Superior temporal gyrus (tissue), 1 donor: ENCODE measurements at regions not wholly inside any gene's neighbourhood (a gene's known extent, or its start where the extent isn't known, plus 50 kb on each side); places are given as distances from the start of the nearest gene placed in this dataset.
"Not testable (repeated sequence)": the region's sequence is repeated elsewhere in the genome, so short reads cannot be mapped to it uniquely, and the experiment has no call there.

Experiments used
- DNase-seq: peaks from one replicate; pipeline ENCODE4 v3.0.0-alpha.2; 2016; ENCODE audit errors: extremely low spot score

GRCh38 chr9:65566018-65566417 lies 109.7 kb upstream of the ZNG1E start:
- DNase-seq, result not testable (repeated sequence)

- DNase-seq, result not testable (repeated sequence)
These were observed 156.7 kb upstream of the ZNG1E start for GRCh38 chr9:65519018-65519417.

DNA sequence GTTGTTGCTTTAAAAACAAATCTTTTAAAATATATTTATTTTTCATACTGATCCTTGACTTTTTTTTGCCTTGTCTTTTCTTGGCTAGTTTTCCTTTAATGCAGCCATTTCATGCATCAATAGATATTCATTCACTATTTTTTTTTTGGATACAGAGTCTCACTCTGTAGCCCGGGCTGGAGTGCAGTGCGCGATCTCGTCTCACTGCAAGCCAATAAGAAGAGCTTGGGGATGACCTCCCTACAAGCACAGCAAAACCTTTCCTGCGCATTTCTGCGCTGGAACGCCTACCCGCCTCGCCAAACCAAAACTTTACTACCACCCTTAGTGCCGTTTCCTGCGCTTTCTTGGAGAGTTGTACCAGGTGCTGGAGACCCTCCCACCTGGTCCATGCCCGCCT lies 161.3 kb upstream of the ZNG1E start:
- not testable (repeated sequence) for DNase-seq

DNA sequence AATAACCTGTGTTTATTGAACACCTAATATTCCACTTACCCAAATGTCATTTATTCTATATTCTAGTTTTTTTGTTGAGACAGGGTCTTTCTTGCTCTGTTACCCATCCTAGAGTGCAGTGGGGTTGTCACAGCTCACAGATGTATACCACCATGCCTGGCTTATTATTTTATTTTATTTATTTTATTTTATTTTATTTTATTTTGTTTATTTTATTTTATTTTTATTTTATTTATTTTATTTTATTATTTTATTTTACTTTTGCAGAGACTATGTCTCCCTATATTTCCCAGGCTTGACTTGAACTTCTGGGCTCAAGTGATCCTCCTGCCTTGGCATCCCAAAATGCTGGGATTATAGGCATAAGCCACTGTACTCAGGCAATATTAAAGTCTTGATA lies 167.8 kb upstream of the ZNG1E start:
- DNase-seq, result not testable (repeated sequence)

GRCh38 chr9:65504686-65505085 lies 171.0 kb upstream of the ZNG1E start:
- not testable (repeated sequence) for DNase-seq

DNA sequence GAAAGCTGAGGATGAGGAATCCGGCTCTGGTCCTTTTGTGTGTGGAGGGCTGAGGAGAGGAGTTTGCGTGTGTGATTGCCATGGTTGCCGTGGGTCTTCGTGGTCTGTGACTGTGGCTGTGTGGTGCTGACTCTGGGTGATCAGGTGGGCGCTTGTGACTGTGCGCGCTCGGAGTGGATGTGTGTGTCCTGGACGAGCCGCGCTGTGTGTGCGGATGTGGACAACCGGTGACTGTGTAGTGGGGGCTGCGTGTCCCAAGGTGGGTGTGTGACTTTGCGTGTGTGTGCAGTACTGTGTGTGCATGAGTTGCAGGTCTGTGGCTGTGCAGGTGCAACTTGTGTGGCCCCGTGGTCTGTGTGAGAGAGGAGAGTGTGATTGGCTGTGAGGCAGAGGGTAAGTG lies 172.0 kb upstream of the ZNG1E start:
- DNase-seq, result not testable (repeated sequence)

GRCh38 chr9:65482890-65483289 lies 192.8 kb upstream of the ZNG1E start:
- DNase-seq, result not testable (repeated sequence)

- not testable (repeated sequence) for DNase-seq
These were observed 194.4 kb upstream of the ZNG1E start for GRCh38 chr9:65481291-65481690.

DNA sequence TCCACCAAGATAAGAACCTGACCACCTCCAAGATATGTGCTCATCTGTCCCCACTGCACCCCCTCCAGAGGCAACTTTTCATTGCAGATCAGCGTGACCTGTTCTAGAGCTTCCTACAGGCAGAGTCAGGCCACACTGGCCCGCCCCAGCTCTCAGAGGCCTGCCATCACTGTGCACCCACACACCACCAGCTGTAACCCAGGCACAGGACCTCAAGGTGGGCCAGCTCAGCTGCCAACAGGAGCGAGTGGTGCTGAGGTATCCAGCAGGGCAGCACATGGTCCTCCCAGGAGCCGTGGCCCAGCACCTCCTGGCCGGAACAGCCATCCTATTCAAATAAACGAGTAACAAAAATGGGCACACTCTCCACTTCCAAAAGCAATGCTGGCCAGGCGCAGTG lies 189.9 kb upstream of the FOXD4L5 start:
- not testable (repeated sequence) for DNase-seq

DNA sequence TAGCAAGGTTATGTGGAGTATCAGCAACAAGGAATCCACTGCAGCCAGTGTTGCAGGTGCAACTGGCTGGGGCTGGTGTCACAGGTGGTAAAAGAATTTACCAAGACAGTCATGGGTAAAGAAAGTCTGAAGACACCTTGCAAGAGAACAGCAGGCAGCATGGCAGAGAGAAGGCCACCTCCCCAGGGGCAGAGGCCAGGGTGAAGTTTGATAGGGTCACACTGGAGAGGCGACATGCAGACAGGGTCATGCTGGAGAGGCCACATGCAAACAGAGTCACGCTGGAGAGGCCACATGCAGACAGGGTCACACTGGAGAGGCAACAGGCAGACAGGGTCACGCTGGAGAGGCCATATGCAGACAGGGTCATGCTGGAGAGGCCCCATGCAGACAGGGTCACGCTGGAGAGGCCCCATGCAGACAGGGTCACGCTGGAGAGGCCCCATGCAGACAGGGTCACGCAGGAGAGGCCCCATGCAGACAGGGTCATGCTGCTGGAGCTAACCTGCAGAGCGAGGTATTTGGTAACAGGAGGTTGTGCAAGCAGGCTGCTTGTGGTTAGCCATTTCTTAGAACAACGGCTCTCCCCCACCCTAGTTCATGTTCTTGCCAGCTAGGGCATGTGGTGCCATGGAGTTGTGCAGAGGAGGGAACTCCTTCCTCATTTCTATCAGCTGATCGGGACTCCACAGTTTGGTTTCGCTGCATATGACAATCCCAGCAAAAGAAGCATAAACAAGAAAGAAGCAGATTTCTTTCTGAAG lies 188.2 kb upstream of the FOXD4L5 start:
- not testable (repeated sequence) for DNase-seq

GRCh38 chr9:65471106-65471505 lies 186.1 kb upstream of the FOXD4L5 start:
- not testable (repeated sequence) for DNase-seq

GRCh38 chr9:65466911-65467734 lies 182.1 kb upstream of the FOXD4L5 start:
- DNase-seq, result not testable (repeated sequence)

DNA sequence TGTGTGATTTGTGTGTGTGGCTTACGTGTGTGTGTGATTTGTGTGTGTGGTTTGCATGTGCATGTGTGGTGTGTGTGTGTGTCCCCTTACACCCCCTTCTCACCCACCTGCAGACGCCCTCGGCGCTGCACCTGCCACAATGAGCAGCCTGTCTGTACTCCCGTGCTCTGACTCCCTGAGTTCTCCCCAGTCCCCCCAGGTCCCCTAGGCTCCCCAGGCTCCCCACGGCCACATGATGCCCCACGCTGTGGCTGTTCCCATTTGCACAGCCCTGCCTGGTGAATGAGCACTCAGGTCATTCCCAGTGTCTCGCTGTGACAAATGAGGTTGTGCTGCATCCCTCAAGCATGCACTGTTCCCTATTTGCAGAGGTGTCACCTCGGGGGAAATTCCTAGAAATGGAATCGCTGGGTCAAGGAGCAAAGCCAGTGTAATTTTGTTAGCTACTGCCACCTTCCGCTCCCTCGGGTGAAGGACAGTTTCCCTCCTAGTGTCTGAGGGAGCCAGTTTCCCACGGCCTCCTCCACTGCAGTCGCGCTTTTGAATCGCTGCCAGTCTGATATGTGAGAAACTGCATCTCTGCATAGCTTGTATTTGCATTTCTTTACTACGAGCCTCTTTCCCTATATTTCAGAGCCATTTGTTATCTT lies 180.4 kb upstream of the FOXD4L5 start:
- not testable (repeated sequence) for DNase-seq

DNA sequence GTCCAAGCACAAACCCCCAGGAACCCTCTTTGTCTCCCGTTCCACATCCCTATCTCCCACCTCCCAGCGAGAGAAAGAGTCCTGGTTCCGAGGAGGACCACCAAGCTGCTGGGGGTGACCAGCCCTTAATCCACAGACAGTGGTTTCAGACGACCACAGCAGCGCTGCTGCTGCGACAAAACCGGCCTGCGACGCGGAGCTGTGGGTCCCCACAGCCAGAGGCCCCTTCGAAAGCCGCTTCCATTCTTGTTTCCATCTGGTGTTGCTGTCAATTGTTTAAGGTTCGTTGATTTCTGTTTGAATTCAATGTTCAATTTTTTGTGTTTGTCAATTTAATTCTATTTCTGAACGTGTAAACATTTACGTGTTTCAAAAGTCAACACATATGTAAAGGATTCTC lies 177.5 kb upstream of the FOXD4L5 start:
- DNase-seq, result not testable (repeated sequence)

- DNase-seq, result no peak
These were observed 174.8 kb upstream of the FOXD4L5 start for GRCh38 chr9:65459756-65460320.

GRCh38 chr9:65458992-65459391 lies 174.0 kb upstream of the FOXD4L5 start:
- DNase-seq, result no peak

- no peak for DNase-seq
These were observed 173.5 kb upstream of the FOXD4L5 start for GRCh38 chr9:65458465-65458864.

- not testable (repeated sequence) for DNase-seq
These were observed 172.0 kb upstream of the FOXD4L5 start for GRCh38 chr9:65456991-65457390.

DNA sequence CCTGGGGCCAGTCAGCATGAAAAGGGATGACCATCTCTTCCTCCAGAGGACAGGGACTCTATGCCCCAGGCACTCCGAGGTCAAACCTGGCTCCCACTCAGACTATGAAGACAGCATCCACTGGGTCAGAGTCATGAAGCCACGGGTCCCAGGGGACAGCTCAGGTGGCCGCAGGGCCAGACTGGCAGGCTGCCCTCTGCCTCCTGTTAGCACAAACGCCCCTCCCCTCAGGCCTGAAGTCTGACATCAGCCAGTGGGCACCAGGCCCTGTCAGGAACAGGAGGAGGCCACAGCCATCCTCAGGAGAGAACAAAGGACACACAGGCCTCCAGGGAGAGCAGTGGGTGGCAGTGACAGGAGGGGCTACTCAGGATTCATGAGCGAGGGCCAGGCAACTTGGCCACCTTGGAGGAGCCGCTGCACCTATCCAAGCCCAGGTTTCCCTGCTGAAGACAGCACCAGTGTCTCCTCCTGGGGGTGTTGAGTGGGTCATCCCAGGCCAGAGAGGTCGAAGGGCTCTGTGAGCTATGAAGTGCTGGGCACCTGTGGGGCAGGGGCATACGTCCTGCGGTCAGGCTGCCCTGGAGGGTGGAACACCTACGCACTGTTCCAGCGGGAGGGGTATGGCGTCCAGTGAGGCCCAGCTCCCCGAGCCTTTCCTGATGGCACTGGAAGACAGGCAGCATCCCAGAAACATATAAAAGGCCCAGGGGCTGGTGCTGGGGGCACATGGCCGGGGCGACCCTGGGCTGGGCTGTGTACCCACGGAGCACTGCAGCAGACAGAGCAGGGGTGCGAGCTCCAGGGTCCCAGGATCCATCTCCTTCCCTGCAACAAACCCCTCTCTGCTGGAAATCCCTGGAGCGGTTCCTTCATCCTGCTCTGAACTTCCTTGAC lies 171.0 kb upstream of the FOXD4L5 start:
- DNase-seq, result not testable (repeated sequence)

DNA sequence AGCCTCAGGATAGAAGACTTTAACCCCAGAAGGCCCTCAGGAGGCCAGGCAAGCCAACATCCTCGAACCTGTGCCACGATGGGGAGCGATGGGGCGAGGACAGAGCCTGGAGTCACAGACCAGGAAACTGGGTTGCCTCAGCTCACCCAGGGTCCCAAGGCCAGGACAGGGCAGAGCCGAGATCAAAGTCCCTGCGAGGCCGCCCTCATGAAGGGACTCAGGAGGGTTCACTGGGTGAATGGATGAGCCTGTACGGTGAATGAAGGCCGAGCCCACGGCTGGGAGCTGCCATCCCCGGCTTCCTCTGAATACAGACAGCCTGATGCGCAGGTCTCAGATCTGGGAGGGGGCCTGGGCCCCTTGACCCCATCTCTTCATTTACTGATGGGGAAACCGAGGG lies 170.1 kb upstream of the FOXD4L5 start:
- not testable (repeated sequence) for DNase-seq

- DNase-seq, result not testable (repeated sequence)
These were observed 169.7 kb upstream of the FOXD4L5 start for GRCh38 chr9:65454666-65455065.
